ENCODE measurements at regions not wholly inside any gene's neighbourhood (a gene's known extent, or its start where the extent isn't known, plus 50 kb on each side); places are given as distances from the start of the nearest gene placed in this dataset.

DNA sequence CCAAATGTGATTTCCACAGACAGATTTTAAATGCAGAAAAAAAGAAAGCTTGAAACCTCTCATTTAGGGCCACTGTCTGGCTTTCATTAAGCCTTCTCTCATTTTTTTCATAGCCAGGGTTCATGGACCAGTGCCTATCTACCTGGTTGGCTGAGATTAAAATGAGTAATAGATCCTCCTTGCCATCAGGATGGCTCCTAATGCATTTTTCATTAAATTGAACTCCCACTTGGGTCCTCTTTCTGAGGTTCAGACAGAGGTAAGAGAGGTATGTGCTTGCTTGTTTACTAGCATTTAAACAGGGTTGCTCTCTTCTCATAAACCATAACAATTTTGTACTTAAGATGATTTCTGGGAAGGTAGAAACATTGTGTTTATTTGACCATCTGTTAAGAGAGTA, 473.0 kb downstream of the TBC1D4 start:
- Histone ChIP-seq H3K36me3 (ENCODE audit: control insufficient read depth, low read length) (no peaks in the 10 kb centered on the region), H3K79me2 (ENCODE audit: control insufficient read depth, low read length) (no peaks in the 10 kb centered on the region), H3K4me3 (ENCODE audit: low read length) (no peak overlapping the region), H3K4me2 (ENCODE audit: low read length) (no peak overlapping the region), H3F3A (ENCODE audit: control insufficient read depth, insufficient read depth) (no peaks in the 10 kb centered on the region), H3K27ac (ENCODE audit: low read depth, low read length) (no peak overlapping the region), H3K9me3 (ENCODE audit: control insufficient read depth, insufficient read depth, low read length) (no peaks in the 10 kb centered on the region), H3K9me2 (replicated peaks; ENCODE audit: control insufficient read depth, low read length) (no peaks in the 10 kb centered on the region), H3K27me3 (ENCODE audit: control insufficient read depth, low read length) (peaks cover 3% of the 10 kb centered on the region), H3K4me1 (ENCODE audit: control insufficient read depth, low read length) (no peaks in the 10 kb centered on the region), H4K20me1 (ENCODE audit: control insufficient read depth, insufficient read depth, low read depth, low read length) (no peaks in the 10 kb centered on the region)
- TF ChIP-seq EZH2phosphoT487 (IDR thresholded peaks at IDR 0.05; ENCODE audit: borderline replicate concordance, low read length) (no peak), CTCF (IDR thresholded peaks at IDR 0.05; ENCODE audit: low read depth, low read length, poor library complexity, severe bottlenecking) (no peak)

DNA sequence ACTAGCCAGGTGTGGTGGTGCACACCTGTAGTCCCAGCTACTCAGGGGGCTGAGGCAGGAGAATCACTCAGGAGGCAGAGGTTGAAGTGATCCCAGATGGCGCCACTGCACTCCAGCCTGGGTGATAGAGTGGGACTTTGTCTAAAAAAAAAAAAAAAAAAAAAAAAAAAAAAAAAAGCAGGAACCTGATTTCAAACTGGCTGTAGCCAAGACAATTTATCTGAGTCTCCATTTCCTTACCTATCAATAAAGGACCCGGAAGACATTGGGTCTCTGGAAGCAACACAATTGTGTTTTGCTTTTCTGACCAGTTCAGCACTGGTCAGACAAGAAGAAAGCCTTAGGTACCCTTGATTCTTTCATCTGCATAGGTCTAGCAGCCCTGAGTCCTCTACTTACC, 491.0 kb downstream of the TBC1D4 start:
- Histone ChIP-seq H3K79me2 (ENCODE audit: control insufficient read depth, low read length) (no peaks in the 10 kb centered on the region), H3F3A (ENCODE audit: control insufficient read depth, insufficient read depth) (no peaks in the 10 kb centered on the region), H3K4me1 (ENCODE audit: control insufficient read depth, low read length) (no peaks in the 10 kb centered on the region), H3K4me2 (ENCODE audit: low read length) (no peak overlapping the region), H3K4me3 (ENCODE audit: low read length) (no peak overlapping the region), H3K9me3 (ENCODE audit: control insufficient read depth, insufficient read depth, low read length) (no peaks in the 10 kb centered on the region), H4K20me1 (ENCODE audit: control insufficient read depth, insufficient read depth, low read depth, low read length) (no peaks in the 10 kb centered on the region), H3K27ac (ENCODE audit: low read depth, low read length) (no peak overlapping the region), H3K9me2 (replicated peaks; ENCODE audit: control insufficient read depth, low read length) (no peaks in the 10 kb centered on the region), H3K27me3 (ENCODE audit: control insufficient read depth, low read length) (no peaks in the 10 kb centered on the region), H3K36me3 (ENCODE audit: control insufficient read depth, low read length) (no peaks in the 10 kb centered on the region)
- TF ChIP-seq CTCF (IDR thresholded peaks at IDR 0.05; ENCODE audit: low read depth, low read length, poor library complexity, severe bottlenecking) (no peak), EZH2phosphoT487 (IDR thresholded peaks at IDR 0.05; ENCODE audit: borderline replicate concordance, low read length) (no peak)

DNA sequence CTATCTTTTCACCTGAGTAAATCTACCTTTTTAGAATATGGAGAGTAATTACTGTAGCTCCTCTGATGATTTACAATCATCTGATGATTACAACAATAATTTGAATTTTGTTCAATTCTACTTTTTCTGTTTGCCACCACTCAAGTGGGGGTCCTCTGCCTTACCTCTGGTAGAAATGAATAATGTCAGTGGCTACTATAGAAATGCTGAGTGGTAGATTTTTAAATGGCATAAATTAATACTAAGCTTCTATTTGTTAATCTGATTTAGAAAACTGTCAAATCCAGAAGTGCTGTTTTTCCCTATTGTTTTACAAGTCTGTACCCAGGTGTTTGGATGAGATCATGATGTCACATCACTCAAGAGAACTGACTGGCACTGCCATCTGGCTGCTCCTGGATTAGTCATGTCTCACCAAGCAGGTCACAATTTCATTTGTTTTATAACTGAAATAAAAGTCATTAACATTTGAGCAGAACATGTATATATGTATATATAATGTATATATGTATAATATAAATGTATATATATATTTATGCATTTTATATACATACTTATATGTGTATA, 494.8 kb downstream of the TBC1D4 start:
- H3K9me3 ChIP-seq (ENCODE audit: control insufficient read depth, insufficient read depth, low read length) = no peaks in the 10 kb centered on the region
- H3K36me3 ChIP-seq (ENCODE audit: control insufficient read depth, low read length) = no peaks in the 10 kb centered on the region
- H3K4me2 ChIP-seq (ENCODE audit: low read length) = no peak overlapping the region
- H4K20me1 ChIP-seq (ENCODE audit: control insufficient read depth, insufficient read depth, low read depth, low read length) = no peaks in the 10 kb centered on the region
- H3K4me3 ChIP-seq (ENCODE audit: low read length) = no peak overlapping the region
- H3K9me2 ChIP-seq (replicated peaks; ENCODE audit: control insufficient read depth, low read length) = no peaks in the 10 kb centered on the region
- H3K4me1 ChIP-seq (ENCODE audit: control insufficient read depth, low read length) = no peaks in the 10 kb centered on the region
- H3F3A ChIP-seq (ENCODE audit: control insufficient read depth, insufficient read depth) = no peaks in the 10 kb centered on the region
- no peak for TF ChIP-seq CTCF (IDR thresholded peaks at IDR 0.05; ENCODE audit: low read depth, low read length, poor library complexity, severe bottlenecking)
- TF ChIP-seq EZH2phosphoT487 (IDR thresholded peaks at IDR 0.05; ENCODE audit: borderline replicate concordance, low read length) = no peak
- no peaks in the 10 kb centered on the region for H3K27me3 ChIP-seq (ENCODE audit: control insufficient read depth, low read length)
- H3K79me2 ChIP-seq (ENCODE audit: control insufficient read depth, low read length) = no peaks in the 10 kb centered on the region
- H3K27ac ChIP-seq (ENCODE audit: low read depth, low read length) = no peak overlapping the region
